ENCODE measurements at regions not wholly inside any gene's neighbourhood (a gene's known extent, or its start where the extent isn't known, plus 50 kb on each side); places are given as distances from the start of the nearest gene placed in this dataset.

- TF ChIP-seq POLR2A (IDR thresholded peaks at IDR 0.05) (no peak), CTCF (IDR thresholded peaks at IDR 0.05) (no peak)
These were observed 350.7 kb upstream of the MYT1L start for GRCh38 chr2:2681711-2682251.

Measured in body of pancreas (tissue), 4 donors.